ENCODE measurements at regions not wholly inside any gene's neighbourhood (a gene's known extent, or its start where the extent isn't known, plus 50 kb on each side); places are given as distances from the start of the nearest gene placed in this dataset.

- TF ChIP-seq CTCF (conservative IDR thresholded peaks at IDR 0.05 in 1 of 2, IDR thresholded peaks at IDR 0.05 in 1 of 2; ENCODE audit: low read depth in 1 of 2, low read length in 2 of 2) (no peak), EZH2 (IDR thresholded peaks at IDR 0.05; ENCODE audit: low read length, missing control alignments) (no peak)
Observed at GRCh38 chrX:81355436-81355835, 153.5 kb downstream of the SH3BGRL start.
